Daoy (cell line): ENCODE measurements at regions not wholly inside any gene's neighbourhood (a gene's known extent, or its start where the extent isn't known, plus 50 kb on each side); places are given as distances from the start of the nearest gene placed in this dataset.
A peak's percentile ranks its signal among the peaks of the same experiment; 100 is the strongest.
"Not testable (repeated sequence)": the region's sequence is repeated elsewhere in the genome, so short reads cannot be mapped to it uniquely, and the experiment has no call there.

Source experiments
- DNase-seq: peaks from one replicate; pipeline ENCODE4 v3.0.0-alpha.2; 2015; ENCODE audit warnings: low read depth

GRCh38 chr12:11539156-11539555 lies 110.3 kb upstream of the ETV6 start:
- DNase-seq = no peak

- DNase-seq = no peak
Observed at GRCh38 chr12:11540156-11540555, 109.3 kb upstream of the ETV6 start.

- no peak for DNase-seq
Observed at GRCh38 chr12:11540615-11541310, 108.7 kb upstream of the ETV6 start.

GRCh38 chr12:11542599-11542998 lies 106.9 kb upstream of the ETV6 start:
- no peak for DNase-seq

- no peak for DNase-seq
Observed at GRCh38 chr12:11543457-11544158, 105.9 kb upstream of the ETV6 start.

GRCh38 chr12:11545484-11546330 lies 103.8 kb upstream of the ETV6 start:
- DNase-seq = peak; percentile 24

- not testable (repeated sequence) for DNase-seq
Observed at GRCh38 chr12:11546582-11547270, 102.7 kb upstream of the ETV6 start.

- not testable (repeated sequence) for DNase-seq
Observed at GRCh38 chr12:11547271-11547646, 102.2 kb upstream of the ETV6 start.

GRCh38 chr12:11549119-11549518 lies 100.4 kb upstream of the ETV6 start:
- DNase-seq = no peak

GRCh38 chr12:11553871-11554533 lies 95.5 kb upstream of the ETV6 start:
- peak; percentile 34 for DNase-seq

GRCh38 chr12:11555195-11555594 lies 94.3 kb upstream of the ETV6 start:
- DNase-seq = no peak

GRCh38 chr12:11555743-11556625 lies 93.5 kb upstream of the ETV6 start:
- DNase-seq = no peak

- no peak for DNase-seq
Observed at GRCh38 chr12:11556682-11557081, 92.8 kb upstream of the ETV6 start.

- no peak for DNase-seq
Observed at GRCh38 chr12:11559626-11560340, 89.7 kb upstream of the ETV6 start.

GRCh38 chr12:11561411-11561810 lies 88.1 kb upstream of the ETV6 start:
- no peak for DNase-seq

GRCh38 chr12:11563785-11564739 lies 85.4 kb upstream of the ETV6 start:
- DNase-seq = no peak

GRCh38 chr12:11564984-11565651 lies 84.4 kb upstream of the ETV6 start:
- DNase-seq = no peak

GRCh38 chr12:11565752-11566151 lies 83.7 kb upstream of the ETV6 start:
- no peak for DNase-seq
